Loucy (cell line): ENCODE measurements at regions not wholly inside any gene's neighbourhood (a gene's known extent, or its start where the extent isn't known, plus 50 kb on each side); places are given as distances from the start of the nearest gene placed in this dataset.

Experiments used
- H2AFZ ChIP-seq: fragments of 200-600 bp; sonication (generic); 2 replicates; pipeline ENCODE4 v1.6.0; 2016; ENCODE audit warnings: antibody characterized with exemption, mild to moderate bottlenecking, low read length, moderate library complexity
- H3F3A ChIP-seq: fragments of 200-600 bp; 2 replicates; pipeline ENCODE4 v1.6.0; 2016; ENCODE audit warnings: antibody characterized with exemption, low read depth, mild to moderate bottlenecking
- H3K27me3 ChIP-seq: fragments of 200-600 bp; sonication (generic); 2 replicates; pipeline ENCODE4 v1.6.1; 2014; ENCODE audit warnings: low read length, mild to moderate bottlenecking; ENCODE audit not compliant: insufficient read depth, poor library complexity, severe bottlenecking
- H3K36me3 ChIP-seq: fragments of 200-600 bp; sonication (generic); 2 replicates; pipeline ENCODE4 v1.6.1; 2016; ENCODE audit warnings: low read length; ENCODE audit not compliant: insufficient read depth
- H3K4me1 ChIP-seq: fragments of 200-600 bp; sonication (generic); 2 replicates; pipeline ENCODE4 v1.5.1; 2014; ENCODE audit warnings: low read length, mild to moderate bottlenecking; ENCODE audit not compliant: insufficient read depth, poor library complexity, severe bottlenecking
- H3K4me2 ChIP-seq: fragments of 200-600 bp; sonication (generic); 2 replicates; pipeline ENCODE4 v1.6.0; 2014; ENCODE audit warnings: antibody characterized with exemption, low read length, low read depth, mild to moderate bottlenecking; ENCODE audit not compliant: poor library complexity, severe bottlenecking
- H3K4me3 ChIP-seq: fragments of 200-600 bp; sonication (generic); 2 replicates; pipeline ENCODE4 v1.5.1; 2014; ENCODE audit warnings: low read length, mild to moderate bottlenecking, mixed read lengths; ENCODE audit not compliant: poor library complexity, severe bottlenecking
- H3K79me2 ChIP-seq: fragments of 200-600 bp; sonication (generic); 2 replicates; pipeline ENCODE4 v1.6.1; 2014; ENCODE audit warnings: low read length; ENCODE audit not compliant: insufficient read depth
- H3K9ac ChIP-seq: fragments of 200-600 bp; sonication (generic); 2 replicates; pipeline ENCODE4 v1.6.0; 2014; ENCODE audit warnings: mild to moderate bottlenecking, low read depth, low read length, moderate library complexity; ENCODE audit not compliant: poor library complexity, severe bottlenecking
- H3K9me2 ChIP-seq: fragments of 200-600 bp; sonication (generic); replicated peaks from 2 replicates; pipeline ENCODE4 v1.6.1; 2016; ENCODE audit warnings: low read depth, low read length, mixed read lengths
- H3K9me3 ChIP-seq: fragments of 200-600 bp; sonication (generic); 2 replicates; pipeline ENCODE4 v1.6.1; 2014; ENCODE audit warnings: mild to moderate bottlenecking, antibody characterized with exemption, low read length, low read depth; ENCODE audit not compliant: insufficient read depth
- H4K20me1 ChIP-seq: fragments of 200-600 bp; sonication (generic); 2 replicates; pipeline ENCODE4 v1.6.0; 2014; ENCODE audit warnings: antibody characterized with exemption, low read length, mild to moderate bottlenecking; ENCODE audit not compliant: insufficient read depth, poor library complexity, severe bottlenecking
- CTCF ChIP-seq: fragments of 200-600 bp; sonication (generic); conservative IDR thresholded peaks from 2 replicates; pipeline ENCODE4 v1.5.1; 2014; ENCODE audit warnings: mild to moderate bottlenecking, antibody characterized with exemption, low read length
- EZH2phosphoT487 ChIP-seq: fragments of 200-600 bp; IDR thresholded peaks from 2 replicates; pipeline ENCODE4 v1.6.1; 2018; ENCODE audit warnings: antibody characterized with exemption, mild to moderate bottlenecking, moderate library complexity, borderline replicate concordance

GRCh38 chr12:5307065-5307464, 124.8 kb upstream of the NTF3 start:
- Histone ChIP-seq H3K4me1 (no peaks in the 10 kb centered on the region), H3F3A (no peaks in the 10 kb centered on the region), H3K4me2 (no peak overlapping the region), H3K79me2 (no peaks in the 10 kb centered on the region), H3K36me3 (no peaks in the 10 kb centered on the region), H3K4me3 (no peak overlapping the region), H4K20me1 (no peaks in the 10 kb centered on the region), H2AFZ (no peak overlapping the region), H3K9ac (no peak overlapping the region), H3K27me3 (no peaks in the 10 kb centered on the region), H3K9me3 (no peaks in the 10 kb centered on the region), H3K9me2 (no peaks in the 10 kb centered on the region)
- no peak for TF ChIP-seq EZH2phosphoT487
- no peak for TF ChIP-seq CTCF

GRCh38 chr12:5308216-5308615, 123.7 kb upstream of the NTF3 start:
- Histone ChIP-seq H3K4me1 (no peaks in the 10 kb centered on the region), H4K20me1 (no peaks in the 10 kb centered on the region), H3K4me3 (no peak overlapping the region), H3K79me2 (no peaks in the 10 kb centered on the region), H3K9me3 (no peaks in the 10 kb centered on the region), H3K9me2 (no peaks in the 10 kb centered on the region), H3K4me2 (no peak overlapping the region), H2AFZ (no peak overlapping the region), H3K27me3 (no peaks in the 10 kb centered on the region), H3F3A (no peaks in the 10 kb centered on the region), H3K36me3 (no peaks in the 10 kb centered on the region), H3K9ac (no peak overlapping the region)
- TF ChIP-seq EZH2phosphoT487 (no peak), CTCF (no peak)

DNA sequence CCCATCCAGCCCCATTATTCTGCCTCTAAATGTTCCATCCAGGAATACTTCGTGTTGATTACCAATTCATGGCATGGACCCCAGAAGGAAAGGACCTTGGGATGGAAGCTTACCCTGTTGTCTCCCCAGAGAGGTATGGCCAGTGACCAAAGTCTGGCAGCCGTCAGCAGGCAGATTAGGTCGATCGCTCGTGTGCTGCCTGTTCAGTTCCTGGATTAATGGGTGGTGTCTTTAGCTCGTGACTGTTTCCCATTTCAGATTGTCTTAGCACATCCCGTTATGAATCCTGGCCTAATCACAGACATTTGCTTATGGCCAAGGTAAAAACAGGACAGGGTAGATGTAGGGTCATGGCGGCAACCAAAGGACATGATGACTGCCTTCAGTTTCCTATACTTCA, 122.9 kb upstream of the NTF3 start:
- Histone ChIP-seq H3K79me2 (no peaks in the 10 kb centered on the region), H3K4me3 (no peak overlapping the region), H3K9ac (no peak overlapping the region), H3F3A (no peaks in the 10 kb centered on the region), H3K4me1 (no peaks in the 10 kb centered on the region), H3K4me2 (no peak overlapping the region), H3K36me3 (no peaks in the 10 kb centered on the region), H3K27me3 (no peaks in the 10 kb centered on the region), H3K9me2 (no peaks in the 10 kb centered on the region), H2AFZ (no peak overlapping the region), H3K9me3 (peaks cover 2% of the 10 kb centered on the region; the same call in 1 of the 2 replicates), H4K20me1 (no peaks in the 10 kb centered on the region)
- TF ChIP-seq CTCF (no peak), EZH2phosphoT487 (no peak)
